T1000 (cell line): ENCODE measurements at regions not wholly inside any gene's neighbourhood (a gene's known extent, or its start where the extent isn't known, plus 50 kb on each side); places are given as distances from the start of the nearest gene placed in this dataset.

Experiments
- DNase-seq: peaks from one replicate; lab custom pipeline; 2025; ENCODE audit warnings: mixed read lengths; lab: John Stamatoyannopoulos, UW

- no peak for DNase-seq
Measured at GRCh38 chr6:23367311-23367710, 758.7 kb upstream of the NRSN1 start.

DNA sequence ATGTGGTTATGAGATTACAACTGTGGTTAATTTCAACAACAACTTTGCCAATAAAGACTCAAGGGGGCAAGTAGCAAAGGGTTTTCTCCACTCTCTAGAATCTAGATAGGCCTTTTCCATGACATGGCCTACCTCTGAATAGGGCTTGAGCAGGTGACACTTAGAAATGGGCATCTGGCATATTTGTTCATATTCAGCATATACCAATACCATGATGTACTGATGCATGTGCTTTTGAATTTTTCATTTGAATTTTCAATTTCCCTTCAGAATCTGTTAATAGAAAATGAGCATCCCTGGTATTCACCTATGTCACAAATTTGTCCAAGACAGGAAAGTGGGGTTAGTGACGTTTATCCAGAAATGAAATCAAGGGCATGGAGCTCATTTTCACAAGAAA lies 757.5 kb upstream of the NRSN1 start:
- DNase-seq = no peak

DNA sequence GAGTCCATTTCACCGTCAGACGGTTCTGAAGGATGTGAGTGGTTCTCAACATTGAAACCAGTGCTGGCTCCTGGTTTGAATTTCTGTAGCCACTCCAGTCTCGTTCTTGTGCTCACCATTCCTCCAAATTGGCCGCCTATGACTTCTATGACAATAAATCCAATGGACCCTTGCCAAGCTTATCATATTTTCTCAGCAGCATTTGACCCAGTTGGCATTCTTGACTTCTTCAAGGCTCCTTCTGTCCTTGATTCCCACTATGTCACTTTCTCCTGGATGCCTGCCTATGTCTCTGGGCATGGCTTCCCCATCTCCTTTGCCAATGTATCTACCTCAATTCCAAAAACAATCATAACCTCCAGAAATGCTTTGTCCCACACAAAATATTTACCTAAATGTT lies 756.0 kb upstream of the NRSN1 start:
- DNase-seq = no peak

DNA sequence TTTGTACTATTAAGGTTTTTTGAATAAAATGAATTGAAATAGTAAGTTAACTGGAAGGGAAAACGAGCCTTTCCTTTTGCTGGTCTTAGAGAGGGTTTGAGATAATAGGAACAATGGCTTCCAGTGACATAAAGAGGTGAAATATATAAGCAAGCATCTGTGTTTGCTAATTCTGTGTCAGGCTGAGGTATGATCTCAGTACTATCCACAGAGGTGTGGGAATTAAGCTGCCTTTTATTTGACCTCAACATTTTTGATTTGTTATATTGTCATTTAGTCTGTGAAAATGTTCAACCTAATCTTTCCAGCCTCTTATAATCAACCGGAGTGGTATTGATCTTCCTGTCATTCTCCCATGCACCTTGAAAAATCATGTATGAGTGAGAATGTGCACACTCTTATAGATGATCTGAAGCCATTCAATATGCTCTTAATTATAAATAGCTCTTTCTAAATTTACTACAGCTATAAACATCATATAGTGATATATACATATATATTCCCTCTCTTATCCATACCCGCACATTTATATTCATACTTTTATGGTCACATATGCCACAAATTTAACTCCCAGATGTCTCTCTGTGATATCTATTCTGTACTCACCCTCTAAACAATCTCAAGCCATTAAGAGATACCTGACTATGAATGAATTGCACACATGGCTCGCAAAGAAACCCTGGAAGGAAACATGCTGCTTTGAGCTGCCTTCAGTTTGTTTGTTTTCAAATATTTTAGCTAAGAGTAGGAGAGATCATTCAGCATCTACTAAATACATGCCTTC lies 754.7 kb upstream of the NRSN1 start:
- no peak for DNase-seq

DNA sequence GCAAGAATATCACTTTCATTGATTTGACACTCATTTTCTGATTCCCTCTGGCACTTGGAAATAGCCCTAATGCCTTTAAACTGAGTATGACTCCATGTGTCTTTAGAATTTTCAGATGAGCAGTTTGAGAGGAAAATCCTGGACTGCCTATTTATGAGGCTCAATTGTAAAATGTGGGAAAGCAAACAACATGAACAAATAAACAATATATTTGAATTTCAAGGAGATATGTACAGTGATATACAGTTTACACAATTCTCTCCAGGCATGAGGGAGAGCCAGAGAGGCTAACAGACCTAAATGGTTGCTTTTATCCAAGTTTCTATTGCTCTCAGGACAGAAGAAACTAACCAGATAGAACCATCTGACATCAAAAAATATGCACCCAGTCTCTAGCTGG lies 748.2 kb upstream of the NRSN1 start:
- DNase-seq = no peak

DNA sequence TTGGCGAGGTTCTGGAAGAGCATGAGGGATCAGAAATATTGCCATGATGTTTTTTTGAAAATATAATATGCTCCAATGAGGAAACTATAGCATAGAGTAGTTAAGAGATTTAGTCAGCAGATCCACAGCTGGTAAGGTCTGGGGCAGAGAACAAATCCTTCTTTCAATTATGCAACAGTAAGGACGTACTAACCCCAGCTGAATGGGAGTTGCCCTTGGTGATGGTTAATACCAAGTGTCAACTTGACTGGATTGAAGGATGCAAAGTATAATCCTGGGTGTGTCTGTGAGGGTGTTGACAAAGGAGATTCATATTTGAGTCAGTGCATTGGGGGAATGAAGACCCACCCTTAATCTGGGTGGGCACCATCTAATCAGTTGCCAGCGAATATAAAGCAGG lies 745.5 kb upstream of the NRSN1 start:
- no peak for DNase-seq

- no peak for DNase-seq
Measured at GRCh38 chr6:23388086-23388783, 737.8 kb upstream of the NRSN1 start.

DNA sequence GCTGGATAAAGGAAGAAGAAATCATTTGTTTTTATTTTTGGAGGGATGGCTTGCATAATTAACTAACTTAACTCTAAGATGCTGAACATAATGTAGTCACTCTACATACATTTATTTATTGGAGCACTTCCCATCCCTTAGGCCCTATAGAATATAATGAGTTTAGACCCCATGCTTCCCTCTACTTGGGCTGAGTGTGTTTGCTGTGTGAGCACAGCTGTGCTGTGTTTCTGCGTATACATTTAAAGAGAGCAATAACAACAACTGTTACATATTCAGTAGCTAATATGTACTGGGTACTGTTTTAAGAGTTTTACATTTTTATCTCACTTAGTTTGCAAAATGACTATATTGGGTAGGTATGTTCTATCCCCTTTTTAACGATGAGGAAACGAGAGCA lies 736.6 kb upstream of the NRSN1 start:
- no peak for DNase-seq

- DNase-seq = no peak
Measured at GRCh38 chr6:23390221-23390620, 735.8 kb upstream of the NRSN1 start.

- DNase-seq = no peak
Measured at GRCh38 chr6:23394681-23395080, 731.3 kb upstream of the NRSN1 start.

- DNase-seq = no peak
Measured at GRCh38 chr6:23395381-23395780, 730.6 kb upstream of the NRSN1 start.

- DNase-seq = no peak
Measured at GRCh38 chr6:23396949-23397348, 729.1 kb upstream of the NRSN1 start.

DNA sequence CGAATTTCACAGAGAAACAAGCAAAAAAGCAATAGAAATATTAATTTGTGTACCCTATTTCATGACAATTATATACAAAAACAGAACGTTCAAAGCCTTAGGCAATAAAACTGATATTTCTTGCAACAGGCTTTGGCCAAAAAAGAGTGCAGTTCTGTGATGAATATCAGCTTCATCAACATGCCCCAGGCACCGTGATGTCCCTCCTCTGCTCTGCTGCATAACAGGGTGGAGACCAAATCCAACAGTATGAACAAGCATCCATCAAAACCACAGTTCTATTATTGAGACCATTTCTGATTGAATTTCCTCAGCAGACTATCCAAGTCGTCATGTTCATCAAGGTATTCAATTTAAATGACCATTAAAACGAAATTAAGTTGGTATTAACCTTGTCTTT lies 722.6 kb upstream of the NRSN1 start:
- no peak for DNase-seq

DNA sequence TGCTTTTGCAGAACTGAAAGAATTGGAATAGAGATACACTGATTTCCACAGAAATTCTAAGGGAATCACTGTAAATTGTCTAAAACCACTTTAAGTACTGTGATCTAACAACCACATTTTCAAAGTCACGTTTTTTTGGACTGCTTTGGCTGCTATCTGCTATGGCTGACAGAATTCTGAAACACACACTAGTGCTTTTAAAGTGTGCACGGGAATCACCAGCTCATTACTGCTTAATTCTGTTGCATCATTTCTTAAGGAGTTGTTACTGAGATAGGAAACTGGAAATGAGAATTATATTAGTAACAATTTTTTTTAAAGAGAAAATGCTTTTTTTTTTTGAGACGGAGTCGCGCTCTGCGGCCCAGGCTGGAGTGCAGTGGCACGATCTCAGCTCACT lies 716.5 kb upstream of the NRSN1 start:
- no peak for DNase-seq

DNA sequence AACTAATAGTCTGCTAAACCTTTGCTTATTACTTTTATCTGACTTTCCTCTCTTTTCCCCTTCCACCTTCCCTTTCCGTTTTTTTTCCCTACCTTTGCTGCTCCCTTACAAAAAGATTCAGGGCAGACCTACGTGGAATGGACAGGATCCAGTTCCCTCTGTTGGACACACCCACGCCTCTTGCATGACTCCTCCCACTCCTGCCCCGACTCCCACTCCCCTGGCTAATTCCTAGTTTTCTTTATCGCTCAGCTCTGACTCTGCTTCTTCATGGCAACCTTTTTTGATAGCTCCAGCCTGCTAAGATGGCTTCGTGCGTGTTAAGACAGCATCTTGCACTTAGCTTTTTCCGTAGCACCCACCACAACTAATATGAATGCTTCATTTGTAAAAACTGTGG lies 715.6 kb upstream of the NRSN1 start:
- no peak for DNase-seq

DNA sequence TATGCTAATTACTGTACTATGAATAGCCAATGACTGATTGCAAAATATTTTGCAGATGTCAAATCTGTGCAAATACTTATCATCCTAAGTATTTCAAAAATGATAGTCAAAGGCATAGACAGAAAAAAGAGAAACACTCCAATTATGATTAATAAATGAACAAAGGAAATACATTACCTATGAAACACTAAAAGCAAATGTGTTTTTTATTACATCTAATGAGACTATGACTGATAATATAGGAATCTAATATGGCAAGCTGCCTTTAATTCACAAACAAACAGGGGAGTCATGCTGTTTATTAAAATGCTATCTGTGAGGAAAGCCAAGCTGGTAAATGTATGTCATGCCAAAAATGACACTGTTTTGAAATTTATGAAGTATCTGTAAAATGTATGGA lies 713.2 kb upstream of the NRSN1 start:
- no peak for DNase-seq

GRCh38 chr6:23413327-23414050 lies 712.5 kb upstream of the NRSN1 start:
- no peak for DNase-seq

GRCh38 chr6:23414051-23414445 lies 712.0 kb upstream of the NRSN1 start:
- DNase-seq = no peak

GRCh38 chr6:23414922-23415321 lies 711.1 kb upstream of the NRSN1 start:
- DNase-seq = no peak

DNA sequence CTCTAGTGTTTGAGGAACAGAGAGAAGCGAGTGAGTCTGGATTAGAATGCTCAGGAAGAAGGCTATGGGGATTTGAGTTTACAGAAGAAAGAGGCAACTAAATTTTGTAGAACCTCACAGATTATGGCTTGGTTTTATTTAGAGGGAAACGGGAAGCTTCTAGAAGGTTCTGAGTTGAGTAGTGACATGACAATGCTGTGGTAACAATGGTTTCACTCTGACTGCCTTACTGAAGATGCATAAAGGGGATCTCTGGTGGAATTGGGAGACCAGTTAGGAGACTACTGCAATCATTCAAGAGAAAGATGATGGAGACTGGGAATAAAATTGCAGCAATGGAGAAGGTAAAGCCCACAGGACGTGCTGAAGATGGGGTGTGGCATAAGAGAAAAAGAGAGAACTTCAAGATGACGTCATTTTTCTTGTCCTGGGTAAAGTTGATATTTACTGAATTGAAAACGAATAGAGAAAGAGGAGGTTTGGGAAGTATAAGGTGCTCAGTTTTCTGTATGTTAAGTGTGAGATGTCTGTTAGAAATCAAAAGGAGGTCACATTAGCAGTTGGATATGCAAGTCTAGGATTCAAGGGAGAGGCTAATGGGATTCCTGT lies 710.1 kb upstream of the NRSN1 start:
- DNase-seq = no peak

DNA sequence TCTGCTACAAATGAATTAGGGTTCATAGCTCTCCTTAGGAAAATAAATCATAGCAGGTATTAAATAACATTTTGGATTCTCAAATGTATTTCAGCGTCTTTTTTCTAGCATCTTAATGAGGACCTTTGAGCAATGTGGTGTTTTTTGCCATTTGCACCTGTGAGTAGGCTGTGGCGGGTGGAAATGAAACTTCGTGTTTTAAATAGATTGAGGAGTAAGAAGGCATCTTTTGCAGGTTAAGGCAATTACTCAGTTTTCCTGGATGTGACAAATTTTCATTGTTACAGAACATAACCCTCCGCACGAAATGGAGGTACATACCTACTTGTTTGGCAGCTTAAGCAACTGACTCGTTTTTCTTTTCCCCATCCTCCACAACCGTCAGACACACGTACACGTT lies 708.9 kb upstream of the NRSN1 start:
- DNase-seq = no peak

DNA sequence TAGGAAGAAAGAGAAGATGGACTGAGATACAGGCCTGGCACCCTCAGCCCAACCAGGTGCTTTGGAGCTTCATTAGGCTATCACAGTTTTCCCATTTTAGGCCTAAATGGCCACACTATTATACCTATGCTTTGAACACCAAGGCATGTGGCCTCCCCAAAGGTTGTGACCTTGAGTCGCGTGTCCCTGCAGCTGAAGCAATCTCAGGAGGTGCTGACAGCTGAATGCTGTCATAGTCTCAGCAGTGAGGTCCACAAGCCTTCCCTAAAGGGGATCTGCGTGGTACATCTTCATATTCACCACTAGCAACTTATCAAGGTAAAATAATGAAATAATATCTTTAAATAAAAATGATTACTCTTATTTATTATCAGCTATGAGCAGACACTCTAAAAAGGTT lies 707.9 kb upstream of the NRSN1 start:
- DNase-seq = no peak

GRCh38 chr6:23419046-23419445 lies 707.0 kb upstream of the NRSN1 start:
- DNase-seq = no peak
